ENCODE measurements at regions not wholly inside any gene's neighbourhood (a gene's known extent, or its start where the extent isn't known, plus 50 kb on each side); places are given as distances from the start of the nearest gene placed in this dataset.

DNA sequence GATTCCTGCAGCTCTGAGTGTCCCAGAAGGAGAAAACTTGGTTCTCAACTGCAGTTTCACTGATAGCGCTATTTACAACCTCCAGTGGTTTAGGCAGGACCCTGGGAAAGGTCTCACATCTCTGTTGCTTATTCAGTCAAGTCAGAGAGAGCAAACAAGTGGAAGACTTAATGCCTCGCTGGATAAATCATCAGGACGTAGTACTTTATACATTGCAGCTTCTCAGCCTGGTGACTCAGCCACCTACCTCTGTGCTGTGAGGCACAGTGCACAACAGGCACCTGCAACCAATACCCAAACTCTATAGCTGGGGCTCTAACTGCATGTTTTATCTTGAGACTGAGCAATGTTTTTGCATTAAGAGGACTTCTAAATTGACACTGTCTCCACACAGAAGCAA, 379.2 kb upstream of the OR4E1 start:
- WGBS (ENCODE audit: insufficient coverage, low lambda C conversion rate), result no CpG with 5 or more reads among the region's 3 CpGs
- Histone ChIP-seq H3K36me3 (ENCODE audit: control insufficient read depth, insufficient read depth, low read length) (no peaks in the 10 kb centered on the region), H3K9me3 (ENCODE audit: control insufficient read depth, low read depth, low read length) (peaks cover 2% of the 10 kb centered on the region), H3K27me3 (ENCODE audit: control insufficient read depth, insufficient read depth, low read length) (no peaks in the 10 kb centered on the region), H3K4me1 (ENCODE audit: control insufficient read depth, insufficient read depth, low read length) (no peaks in the 10 kb centered on the region), H3K4me3 (ENCODE audit: low read length) (no peak overlapping the region), H3K27ac (ENCODE audit: low read length) (no peak overlapping the region)
- DNase-seq, result no peak

DNA sequence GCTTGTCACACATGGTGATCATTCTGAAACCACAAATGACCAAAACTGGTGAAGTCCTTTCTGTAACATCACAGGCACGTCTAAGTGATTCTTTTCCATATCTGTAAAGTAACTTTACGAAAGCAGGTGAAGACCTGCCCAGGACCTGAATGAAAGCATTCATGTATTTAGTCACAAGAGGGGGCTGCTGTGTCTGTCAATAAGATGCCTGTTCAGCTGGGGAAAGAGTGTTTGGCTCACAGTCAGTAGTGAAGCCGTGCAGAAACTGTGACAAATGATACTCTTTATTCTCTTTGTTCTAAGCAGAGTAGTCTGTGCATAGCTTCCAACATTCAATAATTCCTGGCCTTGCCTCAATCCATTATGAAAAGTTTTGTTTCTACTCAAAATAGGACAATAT, 373.5 kb upstream of the OR4E1 start:
- no peak overlapping the region for H3K4me3 ChIP-seq (ENCODE audit: low read length)
- H3K27ac ChIP-seq (ENCODE audit: low read length), result no peak overlapping the region
- no peaks in the 10 kb centered on the region for H3K27me3 ChIP-seq (ENCODE audit: control insufficient read depth, insufficient read depth, low read length)
- DNase-seq, result peak; percentile 11 to 15
- peaks cover under 1% of the 10 kb centered on the region for H3K9me3 ChIP-seq (ENCODE audit: control insufficient read depth, low read depth, low read length)
- no CpG with 5 or more reads among the region's 3 CpGs for WGBS (ENCODE audit: insufficient coverage, low lambda C conversion rate)
- H3K4me1 ChIP-seq (ENCODE audit: control insufficient read depth, insufficient read depth, low read length), result no peaks in the 10 kb centered on the region
- H3K36me3 ChIP-seq (ENCODE audit: control insufficient read depth, insufficient read depth, low read length), result no peaks in the 10 kb centered on the region

DNA sequence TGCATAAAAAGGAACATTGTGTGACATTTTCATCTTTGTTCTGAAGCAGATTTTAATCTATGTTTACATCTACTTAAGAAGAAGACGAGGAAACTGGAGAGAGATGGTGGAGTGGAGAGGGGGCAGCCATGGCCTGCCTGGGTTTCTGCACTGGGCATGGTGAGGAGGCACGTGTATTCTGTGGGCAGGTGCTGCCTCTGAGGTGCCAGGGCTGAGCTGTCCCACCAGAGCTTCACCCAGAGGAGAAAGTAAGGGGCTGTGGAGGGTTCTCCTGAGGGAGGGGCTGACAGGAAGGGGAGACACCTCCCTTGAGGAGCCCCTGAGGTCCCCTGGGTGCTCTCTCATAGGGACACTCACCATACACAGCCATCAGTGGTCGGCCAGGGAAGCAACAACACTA, 372.4 kb upstream of the OR4E1 start:
- Histone ChIP-seq H3K4me1 (ENCODE audit: control insufficient read depth, insufficient read depth, low read length) (no peaks in the 10 kb centered on the region), H3K9me3 (ENCODE audit: control insufficient read depth, low read depth, low read length) (no peaks in the 10 kb centered on the region), H3K27ac (ENCODE audit: low read length) (no peak overlapping the region), H3K36me3 (ENCODE audit: control insufficient read depth, insufficient read depth, low read length) (no peaks in the 10 kb centered on the region), H3K4me3 (ENCODE audit: low read length) (no peak overlapping the region), H3K27me3 (ENCODE audit: control insufficient read depth, insufficient read depth, low read length) (no peaks in the 10 kb centered on the region)
- no CpG with 5 or more reads among the region's 3 CpGs for WGBS (ENCODE audit: insufficient coverage, low lambda C conversion rate)
- no peak for DNase-seq

- Histone ChIP-seq H3K4me1 (ENCODE audit: control insufficient read depth, insufficient read depth, low read length) (no peaks in the 10 kb centered on the region), H3K27me3 (ENCODE audit: control insufficient read depth, insufficient read depth, low read length) (no peaks in the 10 kb centered on the region), H3K36me3 (ENCODE audit: control insufficient read depth, insufficient read depth, low read length) (no peaks in the 10 kb centered on the region), H3K9me3 (ENCODE audit: control insufficient read depth, low read depth, low read length) (no peaks in the 10 kb centered on the region), H3K4me3 (ENCODE audit: low read length) (no peak overlapping the region), H3K27ac (ENCODE audit: low read length) (no peak overlapping the region)
- DNase-seq, result no peak
- WGBS (ENCODE audit: insufficient coverage, low lambda C conversion rate), result 80% methylated on average over 1 of the region's 5 CpGs
Observed at GRCh38 chr14:22044193-22044592, 370.6 kb upstream of the OR4E1 start.

GRCh38 chr14:22040781-22041125, 367.1 kb upstream of the OR4E1 start:
- no peaks in the 10 kb centered on the region for H3K4me1 ChIP-seq (ENCODE audit: control insufficient read depth, insufficient read depth, low read length)
- H3K36me3 ChIP-seq (ENCODE audit: control insufficient read depth, insufficient read depth, low read length), result no peaks in the 10 kb centered on the region
- DNase-seq, result no peak
- no peaks in the 10 kb centered on the region for H3K27me3 ChIP-seq (ENCODE audit: control insufficient read depth, insufficient read depth, low read length)
- WGBS (ENCODE audit: insufficient coverage, low lambda C conversion rate), result no CpG with 5 or more reads among the region's 3 CpGs
- H3K4me3 ChIP-seq (ENCODE audit: low read length), result no peak overlapping the region
- no peak overlapping the region for H3K27ac ChIP-seq (ENCODE audit: low read length)
- H3K9me3 ChIP-seq (ENCODE audit: control insufficient read depth, low read depth, low read length), result no peaks in the 10 kb centered on the region

DNA sequence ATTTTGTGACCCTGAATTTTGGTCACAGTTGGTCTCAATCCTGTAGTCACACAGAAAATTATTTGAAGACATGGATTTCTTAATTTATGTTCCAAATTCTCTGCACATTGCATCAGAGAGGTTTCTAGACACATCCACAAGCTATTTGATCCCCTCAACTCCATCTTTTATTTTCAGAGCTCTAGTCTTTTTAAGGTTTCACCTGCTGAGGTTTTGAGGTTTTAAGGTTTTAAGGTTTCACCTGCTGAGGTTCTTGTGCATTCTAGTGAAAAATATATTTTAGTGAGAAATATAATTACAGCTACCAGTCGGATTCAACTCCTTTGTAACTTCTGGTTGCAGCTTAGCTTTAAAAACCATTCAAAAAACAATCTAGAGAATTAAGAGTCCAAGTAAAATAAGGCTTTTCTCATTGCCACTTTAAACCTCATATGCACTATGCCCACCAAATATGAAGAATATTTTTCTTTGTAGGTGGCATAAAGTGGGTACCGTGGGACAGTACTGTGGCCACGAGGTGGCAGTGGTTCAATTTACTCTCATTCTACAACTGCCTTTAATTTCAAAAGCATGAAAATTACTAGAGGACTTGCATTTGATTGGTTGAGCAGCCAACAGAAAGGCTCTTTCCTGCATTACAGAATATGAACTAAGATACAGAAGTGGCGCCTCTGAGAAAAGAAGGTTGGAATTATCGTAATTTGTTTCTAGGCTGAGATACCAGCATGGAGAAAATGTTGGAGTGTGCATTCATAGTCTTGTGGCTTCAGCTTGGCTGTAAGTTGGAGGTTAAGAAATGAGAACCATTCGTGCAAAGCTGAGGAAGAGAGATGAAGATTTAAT, 366.5 kb upstream of the OR4E1 start:
- no peaks in the 10 kb centered on the region for H3K27me3 ChIP-seq (ENCODE audit: control insufficient read depth, insufficient read depth, low read length)
- no peaks in the 10 kb centered on the region for H3K4me1 ChIP-seq (ENCODE audit: control insufficient read depth, insufficient read depth, low read length)
- no peak overlapping the region for H3K27ac ChIP-seq (ENCODE audit: low read length)
- H3K9me3 ChIP-seq (ENCODE audit: control insufficient read depth, low read depth, low read length), result no peaks in the 10 kb centered on the region
- DNase-seq, result no peak
- WGBS (ENCODE audit: insufficient coverage, low lambda C conversion rate), result 100% methylated on average over 1 of the region's 6 CpGs
- no peaks in the 10 kb centered on the region for H3K36me3 ChIP-seq (ENCODE audit: control insufficient read depth, insufficient read depth, low read length)
- H3K4me3 ChIP-seq (ENCODE audit: low read length), result no peak overlapping the region

DNA sequence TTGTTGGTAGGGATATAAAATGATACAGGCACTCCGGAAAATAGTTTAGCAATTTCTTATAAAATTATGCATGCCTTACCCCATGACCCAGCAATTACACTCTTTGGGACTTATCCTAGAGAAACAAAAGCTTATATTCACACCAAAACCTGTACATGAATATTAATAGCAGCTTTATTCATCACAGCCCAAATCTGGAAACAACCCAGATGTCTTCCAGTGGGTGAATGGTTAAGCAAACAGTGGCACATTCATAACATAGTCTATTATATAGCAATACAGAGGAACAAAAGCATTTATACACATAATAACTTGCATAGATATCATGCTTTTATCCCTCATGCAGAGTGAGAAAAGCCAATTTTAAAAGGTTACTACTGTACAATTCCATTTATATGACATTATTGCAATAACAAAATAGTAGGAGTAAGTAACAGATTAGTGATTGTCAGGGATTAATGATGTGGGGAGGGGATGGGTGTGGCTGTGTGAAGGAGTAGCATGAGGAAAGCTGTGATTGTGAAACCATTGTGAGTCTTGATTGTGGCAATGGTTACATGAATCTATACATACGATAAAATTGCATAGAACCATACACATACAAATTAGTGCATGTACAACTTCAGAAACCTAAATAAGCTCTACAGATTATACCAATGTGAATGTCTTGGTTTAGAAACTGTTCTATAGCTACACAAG, 363.1 kb upstream of the OR4E1 start:
- Histone ChIP-seq H3K4me3 (ENCODE audit: low read length) (no peak overlapping the region), H3K4me1 (ENCODE audit: control insufficient read depth, insufficient read depth, low read length) (no peaks in the 10 kb centered on the region), H3K9me3 (ENCODE audit: control insufficient read depth, low read depth, low read length) (no peaks in the 10 kb centered on the region), H3K36me3 (ENCODE audit: control insufficient read depth, insufficient read depth, low read length) (no peaks in the 10 kb centered on the region), H3K27ac (ENCODE audit: low read length) (no peak overlapping the region), H3K27me3 (ENCODE audit: control insufficient read depth, insufficient read depth, low read length) (no peaks in the 10 kb centered on the region)
- no peak for DNase-seq
- WGBS (ENCODE audit: insufficient coverage, low lambda C conversion rate), result 80% methylated on average over 1 of the region's 2 CpGs

DNA sequence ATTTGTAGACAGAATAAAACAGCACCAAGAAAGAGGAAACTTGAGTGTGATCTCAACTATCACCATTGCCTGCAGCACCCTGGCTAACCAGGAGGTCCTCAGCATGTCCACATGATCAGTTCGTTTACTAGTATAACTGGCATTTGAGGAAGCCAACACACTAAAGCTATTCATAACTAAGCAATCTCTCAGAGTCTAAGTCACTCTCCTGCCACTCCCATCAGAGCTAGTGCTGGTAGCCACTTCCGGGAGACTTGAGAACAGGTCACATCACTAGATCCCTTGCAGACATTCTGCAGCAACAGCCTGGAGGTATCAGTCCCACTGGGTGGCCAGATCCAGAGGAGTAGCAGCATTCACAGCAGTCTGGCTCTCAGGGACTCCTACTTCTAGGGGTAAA, 352.9 kb upstream of the OR4E1 start:
- Histone ChIP-seq H3K4me3 (ENCODE audit: low read length) (no peak overlapping the region), H3K36me3 (ENCODE audit: control insufficient read depth, insufficient read depth, low read length) (no peaks in the 10 kb centered on the region), H3K27ac (ENCODE audit: low read length) (no peak overlapping the region), H3K27me3 (ENCODE audit: control insufficient read depth, insufficient read depth, low read length) (no peaks in the 10 kb centered on the region), H3K9me3 (ENCODE audit: control insufficient read depth, low read depth, low read length) (no peaks in the 10 kb centered on the region), H3K4me1 (ENCODE audit: control insufficient read depth, insufficient read depth, low read length) (no peaks in the 10 kb centered on the region)
- no CpG with 5 or more reads among the region's 2 CpGs for WGBS (ENCODE audit: insufficient coverage, low lambda C conversion rate)
- no peak for DNase-seq

- no CpG with 5 or more reads among the region's 1 CpG for WGBS (ENCODE audit: insufficient coverage, low lambda C conversion rate)
- H3K4me3 ChIP-seq (ENCODE audit: low read length), result no peak overlapping the region
Observed at GRCh38 chr14:22025879-22026278, 352.3 kb upstream of the OR4E1 start.

GRCh38 chr14:22024137-22024536, 350.5 kb upstream of the OR4E1 start:
- Histone ChIP-seq H3K9me3 (ENCODE audit: control insufficient read depth, low read depth, low read length) (no peaks in the 10 kb centered on the region), H3K27ac (ENCODE audit: low read length) (no peak overlapping the region), H3K4me3 (ENCODE audit: low read length) (no peak overlapping the region), H3K36me3 (ENCODE audit: control insufficient read depth, insufficient read depth, low read length) (no peaks in the 10 kb centered on the region), H3K27me3 (ENCODE audit: control insufficient read depth, insufficient read depth, low read length) (no peaks in the 10 kb centered on the region), H3K4me1 (ENCODE audit: control insufficient read depth, insufficient read depth, low read length) (no peaks in the 10 kb centered on the region)
- DNase-seq, result no peak
- WGBS (ENCODE audit: insufficient coverage, low lambda C conversion rate), result no CpG with 5 or more reads among the region's 1 CpG

More at GRCh38 chr14:22025879-22026278, 352.3 kb upstream of the OR4E1 start:
- no peaks in the 10 kb centered on the region for H3K9me3 ChIP-seq (ENCODE audit: control insufficient read depth, low read depth, low read length)
- no peaks in the 10 kb centered on the region for H3K4me1 ChIP-seq (ENCODE audit: control insufficient read depth, insufficient read depth, low read length)
- H3K27me3 ChIP-seq (ENCODE audit: control insufficient read depth, insufficient read depth, low read length), result no peaks in the 10 kb centered on the region
- no peak for DNase-seq
- H3K27ac ChIP-seq (ENCODE audit: low read length), result no peak overlapping the region
- H3K36me3 ChIP-seq (ENCODE audit: control insufficient read depth, insufficient read depth, low read length), result no peaks in the 10 kb centered on the region

DNA sequence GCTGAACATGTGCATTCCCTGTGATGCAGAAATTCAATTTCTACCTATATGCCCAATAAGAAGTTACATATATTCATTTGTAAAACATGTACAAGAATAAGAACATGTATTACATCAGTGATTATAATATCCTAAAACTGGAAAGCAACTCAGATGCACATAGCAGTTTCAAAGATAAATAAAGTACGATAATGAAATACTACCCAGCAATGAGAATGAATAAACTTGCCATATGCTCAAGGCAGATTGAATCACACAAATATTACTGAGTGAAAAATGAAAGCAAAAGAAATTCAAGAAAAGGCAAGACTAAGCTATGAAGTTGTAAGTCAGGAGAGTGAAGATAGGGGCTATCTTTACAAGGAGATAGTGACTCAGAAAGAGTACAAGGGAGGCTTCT, 345.3 kb upstream of the OR4E1 start:
- Histone ChIP-seq H3K9me3 (ENCODE audit: control insufficient read depth, low read depth, low read length) (no peaks in the 10 kb centered on the region), H3K4me3 (ENCODE audit: low read length) (no peak overlapping the region), H3K27ac (ENCODE audit: low read length) (no peak overlapping the region), H3K36me3 (ENCODE audit: control insufficient read depth, insufficient read depth, low read length) (no peaks in the 10 kb centered on the region), H3K4me1 (ENCODE audit: control insufficient read depth, insufficient read depth, low read length) (no peaks in the 10 kb centered on the region), H3K27me3 (ENCODE audit: control insufficient read depth, insufficient read depth, low read length) (no peaks in the 10 kb centered on the region)
- DNase-seq, result no peak
- WGBS (ENCODE audit: insufficient coverage, low lambda C conversion rate), result 75% methylated on average over 1 of the region's 1 CpG
